HFF-Myc (cell line): ENCODE measurements at regions not wholly inside any gene's neighbourhood (a gene's known extent, or its start where the extent isn't known, plus 50 kb on each side); places are given as distances from the start of the nearest gene placed in this dataset.

Experiments
- DNase-seq: peaks from one replicate; pipeline ENCODE4 v3.0.0-alpha.2; 2011; ENCODE audit warnings: low read depth; ENCODE audit errors: extremely low read depth
- H3K4me3 ChIP-seq: replicated peaks from 2 replicates; pipeline ENCODE4 v1.5.1; 2011; ENCODE audit warnings: low read depth, mild to moderate bottlenecking, control low read depth, low read length
- TF ChIP-seq, protein P1 (sequence below): IDR thresholded peaks from 2 replicates; pipeline ENCODE4 v1.5.1; 2012; ENCODE audit warnings: mild to moderate bottlenecking, low read depth, low read length, control low read depth; ENCODE audit errors: missing control alignments

- TF ChIP-seq, protein P1, sequence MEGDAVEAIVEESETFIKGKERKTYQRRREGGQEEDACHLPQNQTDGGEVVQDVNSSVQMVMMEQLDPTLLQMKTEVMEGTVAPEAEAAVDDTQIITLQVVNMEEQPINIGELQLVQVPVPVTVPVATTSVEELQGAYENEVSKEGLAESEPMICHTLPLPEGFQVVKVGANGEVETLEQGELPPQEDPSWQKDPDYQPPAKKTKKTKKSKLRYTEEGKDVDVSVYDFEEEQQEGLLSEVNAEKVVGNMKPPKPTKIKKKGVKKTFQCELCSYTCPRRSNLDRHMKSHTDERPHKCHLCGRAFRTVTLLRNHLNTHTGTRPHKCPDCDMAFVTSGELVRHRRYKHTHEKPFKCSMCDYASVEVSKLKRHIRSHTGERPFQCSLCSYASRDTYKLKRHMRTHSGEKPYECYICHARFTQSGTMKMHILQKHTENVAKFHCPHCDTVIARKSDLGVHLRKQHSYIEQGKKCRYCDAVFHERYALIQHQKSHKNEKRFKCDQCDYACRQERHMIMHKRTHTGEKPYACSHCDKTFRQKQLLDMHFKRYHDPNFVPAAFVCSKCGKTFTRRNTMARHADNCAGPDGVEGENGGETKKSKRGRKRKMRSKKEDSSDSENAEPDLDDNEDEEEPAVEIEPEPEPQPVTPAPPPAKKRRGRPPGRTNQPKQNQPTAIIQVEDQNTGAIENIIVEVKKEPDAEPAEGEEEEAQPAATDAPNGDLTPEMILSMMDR, result no peak
- no peak overlapping the region for H3K4me3 ChIP-seq
- no peak for DNase-seq
Measured at GRCh38 chr17:45720386-45720785, 63.7 kb upstream of the CRHR1 start.

- TF ChIP-seq, protein P1, result peak; percentile 43
- no peak for DNase-seq
- no peak overlapping the region for H3K4me3 ChIP-seq
Measured at GRCh38 chr17:45722161-45722560, 62.0 kb upstream of the CRHR1 start.

DNA sequence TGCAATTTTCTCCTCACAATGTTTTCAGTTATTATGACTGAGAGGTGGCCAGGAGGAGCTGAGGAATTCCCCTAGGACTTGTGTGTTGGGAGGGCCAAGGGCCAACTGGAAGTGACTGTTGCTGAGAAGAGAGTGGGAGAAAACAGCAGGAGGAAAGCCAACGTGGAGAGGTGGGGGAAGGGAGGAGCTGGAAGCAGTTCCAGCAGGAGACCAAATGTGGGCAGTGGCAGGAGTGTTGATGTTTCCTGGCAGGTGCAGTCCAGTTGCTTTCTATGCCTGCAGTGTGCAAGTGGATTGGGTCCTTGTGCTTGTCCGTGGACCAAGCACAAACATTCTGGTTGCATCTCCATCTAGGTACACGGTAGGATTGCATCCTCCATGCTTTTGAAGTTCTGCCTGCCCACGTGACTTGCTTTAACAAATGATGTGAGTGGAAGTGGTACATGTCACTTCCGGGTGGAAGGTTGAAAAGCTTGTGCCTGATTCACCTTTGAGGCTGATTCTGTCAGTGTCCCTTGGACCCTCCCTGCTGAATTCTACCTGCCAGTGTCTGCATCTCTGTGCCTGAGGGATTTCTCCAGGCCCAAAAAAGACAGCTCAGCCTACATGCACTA is 54.7 kb upstream of the CRHR1 start:
- TF ChIP-seq, protein P1, result no peak
- H3K4me3 ChIP-seq, result no peak overlapping the region
- no peak for DNase-seq

DNA sequence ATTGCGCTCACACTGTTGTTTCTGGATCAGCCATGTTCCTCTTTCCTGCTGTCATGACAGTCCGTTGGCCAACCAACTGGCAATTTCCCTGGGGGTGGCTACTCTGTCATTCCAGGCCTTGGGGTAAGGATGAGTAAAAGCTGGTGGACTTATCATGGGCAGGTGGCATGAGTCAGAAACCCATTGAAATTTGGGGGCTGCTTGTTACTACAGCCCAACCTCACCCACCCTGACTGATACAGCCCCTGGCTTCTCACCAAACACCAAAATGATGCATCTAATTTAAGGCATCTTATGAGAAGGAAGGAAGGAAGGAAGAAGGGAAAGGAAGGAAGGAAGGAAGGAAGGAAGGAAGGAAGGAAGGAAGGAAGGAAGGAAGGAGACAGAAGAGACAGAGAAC is 53.9 kb upstream of the CRHR1 start:
- H3K4me3 ChIP-seq, result no peak overlapping the region
- TF ChIP-seq, protein P1, result no peak
- no peak for DNase-seq

DNA sequence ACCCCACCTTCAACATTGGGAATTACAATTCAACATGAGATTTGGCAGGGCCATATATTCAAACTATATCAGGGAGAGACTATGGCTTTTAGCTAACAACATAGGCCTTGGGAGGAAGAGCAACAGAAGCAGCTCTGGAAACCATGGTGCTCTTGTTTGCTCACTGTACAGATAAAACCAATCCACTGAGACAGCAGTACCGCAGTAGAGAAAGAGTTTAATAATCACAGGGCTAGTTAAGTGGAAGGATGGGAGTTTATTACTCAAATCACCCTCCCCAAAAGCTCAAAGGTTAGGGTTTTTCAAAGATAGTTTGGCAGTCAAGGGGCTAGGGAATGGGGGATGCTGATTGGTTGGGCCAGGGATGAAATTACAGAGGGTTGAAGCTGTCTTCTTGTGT is 52.7 kb upstream of the CRHR1 start:
- DNase-seq, result no peak
- no peak overlapping the region for H3K4me3 ChIP-seq
- TF ChIP-seq, protein P1, result no peak

GRCh38 chr17:45732926-45733505 is 51.1 kb upstream of the CRHR1 start:
- no peak overlapping the region for H3K4me3 ChIP-seq
- no peak for DNase-seq
- TF ChIP-seq, protein P1, result no peak

DNA sequence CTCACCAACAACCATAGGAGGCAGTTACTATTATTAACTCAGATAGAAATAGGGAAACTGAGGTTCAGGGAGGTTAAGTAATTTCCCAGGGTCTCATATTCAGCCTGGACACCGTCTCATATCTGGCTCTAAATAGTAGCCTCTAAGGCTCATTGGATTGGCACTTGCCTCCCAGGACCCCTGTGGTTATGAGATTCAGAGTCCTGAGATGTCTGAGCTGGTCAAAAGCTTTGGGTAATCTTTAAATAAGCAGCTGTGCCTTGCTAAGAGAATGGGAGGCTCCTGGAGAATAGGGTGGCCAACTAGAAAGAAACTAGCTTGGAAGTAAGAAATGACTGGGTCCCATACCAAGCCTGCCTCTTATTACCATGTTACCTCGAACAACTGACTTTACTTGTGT is 50.3 kb upstream of the CRHR1 start:
- no peak overlapping the region for H3K4me3 ChIP-seq
- TF ChIP-seq, protein P1, result no peak
- DNase-seq, result no peak
